GM03348 (cell line): ENCODE measurements at regions not wholly inside any gene's neighbourhood (a gene's known extent, or its start where the extent isn't known, plus 50 kb on each side); places are given as distances from the start of the nearest gene placed in this dataset.
"Not testable (repeated sequence)": the region's sequence is repeated elsewhere in the genome, so short reads cannot be mapped to it uniquely, and the experiment has no call there.

ENCODE experiments used
- DNase-seq: peaks from one replicate; pipeline ENCODE4 v3.0.0; 2012; ENCODE audit warnings: low spot score

- no peak for DNase-seq
Measured at GRCh38 chr7:136116186-136116585, 139.0 kb upstream of the MTPN start.

- peak; percentile 72 for DNase-seq
Measured at GRCh38 chr7:136114966-136115762, 138.0 kb upstream of the MTPN start.

- DNase-seq = not testable (repeated sequence)
Measured at GRCh38 chr7:136114467-136114866, 137.3 kb upstream of the MTPN start.

GRCh38 chr7:136109037-136109436 is 131.9 kb upstream of the MTPN start:
- DNase-seq = not testable (repeated sequence)

GRCh38 chr7:136105191-136105590 is 128.0 kb upstream of the MTPN start:
- DNase-seq = no peak

- DNase-seq = no peak
Measured at GRCh38 chr7:136104269-136104603, 127.1 kb upstream of the MTPN start.

- DNase-seq = no peak
Measured at GRCh38 chr7:136103545-136104268, 126.5 kb upstream of the MTPN start.

- DNase-seq = no peak
Measured at GRCh38 chr7:136102881-136103280, 125.7 kb upstream of the MTPN start.

GRCh38 chr7:136092714-136093113 is 115.6 kb upstream of the MTPN start:
- not testable (repeated sequence) for DNase-seq

- DNase-seq = no peak
Measured at GRCh38 chr7:136087881-136088280, 110.7 kb upstream of the MTPN start.

GRCh38 chr7:136086712-136087111 is 109.6 kb upstream of the MTPN start:
- DNase-seq = peak; percentile 94

- no peak for DNase-seq
Measured at GRCh38 chr7:136079934-136080333, 102.8 kb upstream of the MTPN start.

- DNase-seq = no peak
Measured at GRCh38 chr7:136079478-136079892, 102.3 kb upstream of the MTPN start.

- DNase-seq = no peak
Measured at GRCh38 chr7:136079066-136079465, 101.9 kb upstream of the MTPN start.

GRCh38 chr7:136078630-136079029 is 101.5 kb upstream of the MTPN start:
- DNase-seq = no peak

- DNase-seq = no peak
Measured at GRCh38 chr7:136076954-136077353, 99.8 kb upstream of the MTPN start.

GRCh38 chr7:136074843-136075242 is 97.7 kb upstream of the MTPN start:
- no peak for DNase-seq

- DNase-seq = no peak
Measured at GRCh38 chr7:136072447-136072846, 95.3 kb upstream of the MTPN start.

- DNase-seq = no peak
Measured at GRCh38 chr7:136070736-136071505, 93.8 kb upstream of the MTPN start.

- no peak for DNase-seq
Measured at GRCh38 chr7:136069840-136070529, 92.8 kb upstream of the MTPN start.

- DNase-seq = no peak
Measured at GRCh38 chr7:136067277-136067676, 90.1 kb upstream of the MTPN start.
